Testis (tissue), 2 donors: ENCODE measurements at regions not wholly inside any gene's neighbourhood (a gene's known extent, or its start where the extent isn't known, plus 50 kb on each side); places are given as distances from the start of the nearest gene placed in this dataset.

ENCODE experiments used
- DNase-seq: peaks from one replicate; pipeline ENCODE4 v3.0.0-alpha.2; 2019
- H3K27ac ChIP-seq, 2 donors: fragments of 200-600 bp; sonication (generic); one replicate each; pipeline ENCODE4 v1.5.1; 2019
- H3K27me3 ChIP-seq: fragments of 200-600 bp; sonication (generic); one replicate; pipeline ENCODE4 v1.5.1; 2019
- H3K36me3 ChIP-seq: fragments of 200-600 bp; sonication (generic); one replicate; pipeline ENCODE4 v1.5.1; 2017; ENCODE audit warnings: low read depth; ENCODE audit errors: missing control alignments
- H3K4me1 ChIP-seq: fragments of 200-600 bp; sonication (generic); one replicate; pipeline ENCODE4 v1.5.1; 2019
- H3K4me3 ChIP-seq, 2 donors: fragments of 200-600 bp; sonication (generic); one replicate each; pipeline ENCODE4 v1.5.1; 2017 to 2019
- H3K9me3 ChIP-seq: fragments of 200-600 bp; sonication (generic); one replicate; pipeline ENCODE4 v1.5.1; 2017
- POLR2A ChIP-seq: fragments of 450-650 bp; IDR thresholded peaks from one replicate; pipeline ENCODE4 v1.6.1; 2017; ENCODE audit warnings: antibody characterized with exemption, mild to moderate bottlenecking, moderate library complexity
- WGBS, 2 donors: methylation state at CpG; one replicate each; pipeline ENCODE4 v1.1.5; 2018; 5-methylcytosine and 5-hydroxymethylcytosine counted together
- intact Hi-C: fragments of 100-400 bp; cut with DNase I; formaldehyde crosslinking; loops from one replicate; pipeline ENCODE4 v1.15.1; 2023; ENCODE audit warnings: low total_unique reads
- TF ChIP-seq, protein P1 (sequence below), 3 experiments: fragments of 450-650 bp in 2 of 3; fragments of 200-600 bp in 1 of 3; sonication (generic) in 1 of 3; IDR thresholded peaks; one replicate each; pipeline ENCODE4 v1.5.1; 2016 to 2019; ENCODE audit warnings: antibody characterized with exemption in 3 of 3, mild to moderate bottlenecking in 2 of 3, moderate library complexity in 1 of 3

DNA sequence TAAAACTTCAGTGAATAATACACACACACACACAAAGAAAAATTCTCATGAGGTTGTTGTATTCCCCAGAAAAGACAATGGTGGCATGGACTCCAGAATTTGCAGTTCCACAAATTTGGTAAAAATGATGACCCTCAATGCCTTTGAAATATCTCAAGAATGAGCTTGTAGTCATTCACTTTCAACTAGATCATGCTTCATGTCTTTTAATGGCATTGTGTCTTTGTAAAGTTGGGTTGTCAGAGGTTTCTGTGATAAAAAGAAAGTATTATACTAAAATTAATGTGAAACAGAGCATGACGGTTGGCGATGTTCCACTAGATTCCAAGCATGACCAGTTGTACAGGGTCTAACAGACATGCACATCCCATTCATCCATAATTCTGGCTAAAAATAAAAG lies 685.0 kb upstream of the FRG1 start:
- no peak for TF ChIP-seq POLR2A
- TF ChIP-seq, protein P1, sequence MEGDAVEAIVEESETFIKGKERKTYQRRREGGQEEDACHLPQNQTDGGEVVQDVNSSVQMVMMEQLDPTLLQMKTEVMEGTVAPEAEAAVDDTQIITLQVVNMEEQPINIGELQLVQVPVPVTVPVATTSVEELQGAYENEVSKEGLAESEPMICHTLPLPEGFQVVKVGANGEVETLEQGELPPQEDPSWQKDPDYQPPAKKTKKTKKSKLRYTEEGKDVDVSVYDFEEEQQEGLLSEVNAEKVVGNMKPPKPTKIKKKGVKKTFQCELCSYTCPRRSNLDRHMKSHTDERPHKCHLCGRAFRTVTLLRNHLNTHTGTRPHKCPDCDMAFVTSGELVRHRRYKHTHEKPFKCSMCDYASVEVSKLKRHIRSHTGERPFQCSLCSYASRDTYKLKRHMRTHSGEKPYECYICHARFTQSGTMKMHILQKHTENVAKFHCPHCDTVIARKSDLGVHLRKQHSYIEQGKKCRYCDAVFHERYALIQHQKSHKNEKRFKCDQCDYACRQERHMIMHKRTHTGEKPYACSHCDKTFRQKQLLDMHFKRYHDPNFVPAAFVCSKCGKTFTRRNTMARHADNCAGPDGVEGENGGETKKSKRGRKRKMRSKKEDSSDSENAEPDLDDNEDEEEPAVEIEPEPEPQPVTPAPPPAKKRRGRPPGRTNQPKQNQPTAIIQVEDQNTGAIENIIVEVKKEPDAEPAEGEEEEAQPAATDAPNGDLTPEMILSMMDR (IDR thresholded peaks at IDR 0.05): no peak
- H3K27me3 ChIP-seq: no peaks in the 10 kb centered on the region
- 74 to 95% methylated on average over 2 of the region's 2 CpGs for WGBS, 2 donors
- intact Hi-C loops: no loop called here
- no peak for DNase-seq
- H3K27ac ChIP-seq: no peak overlapping the region
- no peaks in the 10 kb centered on the region for H3K4me1 ChIP-seq
- no peak overlapping the region for H3K4me3 ChIP-seq
- no peaks in the 10 kb centered on the region for H3K36me3 ChIP-seq
- H3K9me3 ChIP-seq: no peaks in the 10 kb centered on the region

DNA sequence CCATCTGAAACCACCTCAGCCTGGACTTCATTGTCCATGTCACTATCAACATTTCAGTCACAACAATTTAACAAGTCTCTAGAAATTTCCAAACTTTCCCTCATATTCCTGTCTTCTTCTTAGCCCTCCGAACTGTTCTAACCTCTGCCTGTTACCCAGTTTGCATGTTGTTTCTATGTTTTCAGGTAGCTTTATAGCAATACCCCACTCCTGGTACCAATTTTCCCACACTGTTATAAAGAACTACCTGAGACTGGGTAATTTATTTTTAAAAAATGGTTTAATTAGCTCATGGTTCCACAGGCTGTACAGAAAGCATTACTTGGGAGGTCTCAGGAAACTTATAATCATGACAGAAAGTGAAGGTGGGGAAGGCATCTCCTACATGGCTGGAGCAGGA lies 679.2 kb upstream of the FRG1 start:
- Histone ChIP-seq H3K36me3 (no peaks in the 10 kb centered on the region), H3K27ac (no peak overlapping the region), H3K4me3 (no peak overlapping the region), H3K4me1 (no peaks in the 10 kb centered on the region), H3K9me3 (no peaks in the 10 kb centered on the region), H3K27me3 (no peaks in the 10 kb centered on the region)
- DNase-seq: no peak
- intact Hi-C loops: no loop called here
- TF ChIP-seq POLR2A: no peak
- TF ChIP-seq, protein P1 (IDR thresholded peaks at IDR 0.05): no peak
- 71 to 90% methylated on average over 1 of the region's 1 CpG for WGBS, 2 donors

DNA sequence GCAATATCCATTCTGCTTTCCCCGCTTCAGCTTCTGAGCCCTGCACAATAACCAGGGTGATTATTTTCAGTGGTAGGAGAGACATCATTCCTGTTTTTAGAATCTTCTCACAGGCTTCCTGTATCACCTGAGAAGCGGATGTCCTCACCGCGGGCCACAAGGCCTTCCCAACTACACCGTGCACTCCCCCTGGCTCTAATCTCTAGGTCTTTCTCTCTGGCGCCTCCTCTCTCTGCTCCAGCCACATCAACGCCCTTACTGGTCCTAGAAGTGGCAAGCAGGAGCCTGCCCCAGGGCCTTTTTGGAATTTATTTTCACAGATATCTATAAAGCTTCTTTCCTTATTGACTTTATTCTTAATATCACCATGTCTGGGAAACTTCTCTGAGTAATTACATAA lies 675.2 kb upstream of the FRG1 start:
- TF ChIP-seq, protein P1 (IDR thresholded peaks at IDR 0.05): no peak
- TF ChIP-seq POLR2A: no peak
- Histone ChIP-seq H3K36me3 (no peaks in the 10 kb centered on the region), H3K4me1 (no peaks in the 10 kb centered on the region), H3K27ac (no peak overlapping the region), H3K4me3 (no peak overlapping the region), H3K27me3 (no peaks in the 10 kb centered on the region), H3K9me3 (no peaks in the 10 kb centered on the region)
- intact Hi-C loops: no loop called here
- 70 to 85% methylated on average over 7 of the region's 7 CpGs for WGBS, 2 donors
- no peak for DNase-seq

DNA sequence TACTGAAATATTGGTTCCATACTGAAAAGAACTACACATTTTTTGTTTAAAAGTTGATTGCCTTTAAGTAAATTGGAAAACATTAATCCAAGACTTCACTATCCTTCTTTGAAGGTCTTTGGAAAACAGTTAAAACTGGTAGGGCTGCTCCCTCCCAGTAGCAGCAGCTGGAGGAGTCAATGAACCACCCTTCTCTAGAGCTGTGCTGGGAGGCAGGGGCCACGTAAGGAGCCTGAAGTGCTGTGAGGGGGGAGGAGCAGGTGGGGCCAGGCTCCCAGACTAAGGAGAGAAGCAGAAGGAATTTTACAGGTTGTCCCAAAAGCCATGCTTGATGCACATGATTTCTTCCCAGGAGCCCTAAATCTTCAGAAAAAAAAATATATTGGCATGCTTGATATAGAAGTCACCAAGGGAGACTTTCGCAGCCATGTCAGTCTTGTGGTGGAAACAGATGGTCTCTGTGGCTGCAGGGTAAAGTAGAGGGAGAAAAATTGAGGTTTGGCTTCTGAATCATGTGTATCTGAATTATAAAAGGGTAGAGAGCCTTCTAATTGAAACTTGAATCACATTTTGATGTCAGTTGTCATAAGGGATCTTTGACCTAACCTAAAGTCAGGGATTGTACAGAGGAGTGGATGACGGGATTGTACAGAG lies 673.2 kb upstream of the FRG1 start:
- Histone ChIP-seq H3K36me3 (no peaks in the 10 kb centered on the region), H3K4me3 (no peak overlapping the region), H3K27me3 (no peaks in the 10 kb centered on the region), H3K9me3 (no peaks in the 10 kb centered on the region), H3K4me1 (no peaks in the 10 kb centered on the region), H3K27ac (no peak overlapping the region)
- no peak for DNase-seq
- intact Hi-C loops: no loop called here
- no peak for TF ChIP-seq POLR2A
- TF ChIP-seq, protein P1 (IDR thresholded peaks at IDR 0.05): no peak
- 82 to 96% methylated on average over 3 of the region's 3 CpGs for WGBS, 2 donors

DNA sequence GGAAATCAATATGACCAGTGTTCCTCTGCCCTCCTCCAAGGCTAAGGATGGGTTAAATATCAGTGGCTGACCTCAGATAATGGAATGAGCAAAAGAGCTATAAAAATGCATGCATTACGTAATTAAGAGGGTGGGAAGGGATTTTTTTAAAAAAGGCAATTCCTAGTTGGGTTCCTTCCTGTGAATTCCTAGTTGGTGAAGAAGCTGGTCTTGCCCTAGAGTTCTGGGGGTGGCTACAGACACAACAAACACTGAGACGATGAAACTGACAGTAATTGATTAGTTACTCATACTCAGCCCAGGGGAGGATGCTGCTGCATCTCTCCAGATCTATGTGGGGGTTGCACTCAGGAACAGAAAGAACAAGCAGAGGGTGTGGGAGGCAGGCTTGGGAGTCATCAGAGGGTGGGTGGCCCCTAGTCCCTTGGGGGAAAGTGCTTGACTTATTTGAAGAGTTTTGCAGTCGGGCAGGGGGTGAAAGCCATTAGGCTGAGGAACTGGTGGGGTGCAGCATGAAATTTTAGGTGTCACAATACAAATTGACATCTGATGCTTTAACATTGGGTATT lies 662.0 kb upstream of the FRG1 start:
- TF ChIP-seq POLR2A: no peak
- TF ChIP-seq, protein P1 (IDR thresholded peaks at IDR 0.05): no peak
- no peak overlapping the region for H3K4me3 ChIP-seq

More for the DNA sequence above, 662.0 kb upstream of the FRG1 start:
- no peaks in the 10 kb centered on the region for H3K27me3 ChIP-seq
- DNase-seq: no peak
- H3K4me1 ChIP-seq: no peaks in the 10 kb centered on the region
- no peak overlapping the region for H3K27ac ChIP-seq
- H3K36me3 ChIP-seq: no peaks in the 10 kb centered on the region
- intact Hi-C loops: no loop called here
- WGBS, 2 donors: 36% methylated on average over 3 of the region's 3 CpGs; no CpG with 5 or more reads in 1 of the 2 donors
- no peaks in the 10 kb centered on the region for H3K9me3 ChIP-seq
